CD4-positive, alpha-beta T cell treated with Interleukin-1 beta for 1 hour (primary cell): ENCODE measurements at regions not wholly inside any gene's neighbourhood (a gene's known extent, or its start where the extent isn't known, plus 50 kb on each side); places are given as distances from the start of the nearest gene placed in this dataset.
"Not testable (repeated sequence)": the region's sequence is repeated elsewhere in the genome, so short reads cannot be mapped to it uniquely, and the experiment has no call there.

Experiments used
- DNase-seq, 2 donors: peaks; one replicate each; pipeline ENCODE4 v3.0.0-alpha.2; 2020 to 2022

DNA sequence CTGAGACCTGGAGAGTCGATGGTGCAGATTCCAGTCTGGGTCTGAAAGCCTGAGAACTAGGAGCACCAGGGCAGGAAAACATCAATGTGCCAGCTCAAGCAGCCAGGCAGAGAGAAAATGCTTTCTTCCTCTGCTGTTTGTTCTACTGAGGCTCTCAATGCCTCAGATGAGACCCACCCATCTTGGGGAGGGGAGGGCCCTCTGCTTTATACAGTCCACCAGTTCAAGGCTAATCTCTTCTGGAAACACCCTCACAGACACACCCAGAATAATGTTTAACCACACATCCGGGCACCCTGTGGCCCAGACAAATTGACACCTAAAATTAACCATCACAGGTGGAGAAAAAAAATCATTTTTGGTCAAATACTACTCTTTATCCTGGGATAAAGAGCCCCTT, 89.3 kb upstream of the SLC22A23 start:
- DNase-seq = no peak

DNA sequence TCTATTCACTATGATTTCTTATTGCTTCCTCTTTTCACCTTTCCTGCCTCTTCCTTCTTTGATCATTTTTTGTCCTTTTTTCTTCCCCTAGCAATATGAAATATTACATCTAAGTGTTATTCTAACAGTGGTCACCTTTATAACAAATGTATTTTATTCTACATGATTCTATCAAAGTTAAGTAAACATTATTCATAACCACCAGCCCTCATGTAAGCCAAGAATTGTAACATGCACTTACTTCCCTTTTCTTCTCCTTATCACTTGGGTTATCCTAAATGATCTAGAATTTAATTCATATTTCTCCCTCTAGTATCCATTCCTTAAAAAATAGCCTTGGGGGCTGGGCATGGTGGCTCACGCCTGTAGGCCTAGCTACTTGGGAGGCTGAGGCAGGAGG, 88.3 kb upstream of the SLC22A23 start:
- DNase-seq = no peak

DNA sequence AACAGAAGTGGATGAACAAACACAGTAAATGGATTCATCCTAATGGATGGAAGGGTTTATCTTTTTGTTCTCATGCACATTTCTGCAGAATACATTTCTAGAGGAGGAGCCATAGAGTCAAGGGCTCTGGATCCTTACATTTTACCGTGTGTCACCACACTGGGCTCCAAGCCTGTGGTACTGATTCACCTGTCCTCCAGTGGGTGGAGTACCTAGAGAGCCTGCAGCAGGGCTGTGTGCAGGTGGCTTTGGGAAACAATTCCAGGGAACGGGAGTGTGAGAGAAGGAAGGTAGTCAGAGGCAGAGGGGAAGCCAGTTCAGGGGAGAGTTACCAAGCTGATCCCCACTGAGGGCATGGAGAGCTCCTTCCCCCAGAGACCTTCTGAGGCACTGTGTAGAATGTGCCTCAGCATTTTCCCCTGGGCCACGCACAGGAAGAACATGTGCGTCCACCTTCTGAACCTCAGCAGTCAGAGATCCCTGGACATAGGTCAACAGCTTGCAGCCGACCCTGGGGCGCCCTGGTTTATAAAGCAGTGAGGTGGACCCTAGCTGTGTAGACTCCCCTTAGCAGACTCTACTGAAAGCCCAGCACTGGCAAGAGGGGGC, 85.3 kb upstream of the SLC22A23 start:
- DNase-seq = no peak

DNA sequence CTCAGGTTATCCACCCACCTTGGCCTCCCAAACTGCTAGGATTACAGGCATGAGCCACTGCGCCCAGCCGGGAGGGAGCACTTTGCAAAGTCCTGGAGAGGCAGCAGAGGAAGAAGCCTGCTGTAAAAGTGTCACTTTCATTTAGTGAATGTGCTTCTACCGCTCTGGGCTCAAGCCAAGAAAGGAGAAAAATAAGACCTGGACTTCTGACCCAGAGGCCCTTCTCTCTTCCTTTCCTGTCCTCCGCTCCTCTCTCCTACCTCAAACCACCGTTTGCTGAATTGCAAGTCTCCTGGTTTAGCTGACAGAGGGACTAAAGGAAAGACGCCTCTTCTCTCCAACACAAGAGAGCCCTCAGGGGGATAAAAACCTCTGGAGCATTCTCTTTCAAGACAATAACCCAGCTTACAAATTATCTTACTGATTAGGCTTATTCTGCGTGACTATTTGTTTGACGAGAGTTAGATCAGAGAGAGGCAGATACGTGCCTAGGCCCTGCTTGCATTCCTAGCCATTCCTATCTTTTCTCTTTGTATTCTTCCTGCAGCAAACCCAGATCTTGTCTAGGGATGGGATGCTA, 84.2 kb upstream of the SLC22A23 start:
- no peak for DNase-seq

DNA sequence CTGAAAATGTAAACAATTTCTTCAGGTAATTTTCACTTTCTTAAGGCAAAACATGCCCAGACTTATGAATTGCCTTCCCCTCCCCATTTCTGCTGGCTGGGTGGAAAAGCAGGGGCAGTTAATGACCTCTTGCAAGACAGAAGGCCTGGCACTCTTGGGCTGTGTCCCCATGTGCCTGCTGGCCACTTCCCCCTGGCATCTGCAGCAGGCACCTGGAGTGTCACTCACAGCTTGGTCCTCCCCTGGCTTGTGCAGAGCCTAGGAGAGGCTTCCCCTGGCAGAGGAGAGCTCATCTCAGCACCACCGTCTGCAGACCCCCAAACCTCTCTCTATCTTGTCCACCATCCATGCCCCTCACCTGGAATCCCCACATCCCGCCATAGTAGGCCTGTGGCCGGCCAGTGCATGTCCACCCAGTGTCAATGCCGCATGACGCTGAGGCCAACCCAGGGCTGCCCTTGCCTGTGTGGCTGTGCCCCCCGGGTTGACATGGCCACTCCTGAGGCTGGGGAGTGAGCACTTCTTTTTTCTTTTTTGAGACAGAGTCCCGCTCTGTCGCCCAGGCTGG, 83.5 kb upstream of the SLC22A23 start:
- no peak for DNase-seq

DNA sequence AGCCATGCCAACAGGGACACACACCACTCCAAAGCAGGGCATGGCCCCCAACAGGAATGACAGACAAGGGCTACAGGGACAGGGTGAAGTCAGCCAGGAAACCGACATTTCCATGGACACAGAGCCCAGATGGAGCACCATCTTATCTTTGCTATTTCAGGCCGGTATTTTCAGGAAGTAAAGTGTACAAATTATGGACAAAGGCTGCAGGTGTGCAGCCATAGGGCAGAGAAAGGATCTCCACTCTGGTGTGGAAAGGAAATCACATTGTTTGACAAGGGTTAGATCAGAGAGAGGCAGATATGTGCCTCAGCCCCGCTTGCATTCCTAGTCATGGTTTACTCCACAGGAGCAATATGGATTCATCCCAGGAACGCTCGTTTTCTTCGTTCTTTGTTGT, 81.7 kb upstream of the SLC22A23 start:
- no peak for DNase-seq

DNA sequence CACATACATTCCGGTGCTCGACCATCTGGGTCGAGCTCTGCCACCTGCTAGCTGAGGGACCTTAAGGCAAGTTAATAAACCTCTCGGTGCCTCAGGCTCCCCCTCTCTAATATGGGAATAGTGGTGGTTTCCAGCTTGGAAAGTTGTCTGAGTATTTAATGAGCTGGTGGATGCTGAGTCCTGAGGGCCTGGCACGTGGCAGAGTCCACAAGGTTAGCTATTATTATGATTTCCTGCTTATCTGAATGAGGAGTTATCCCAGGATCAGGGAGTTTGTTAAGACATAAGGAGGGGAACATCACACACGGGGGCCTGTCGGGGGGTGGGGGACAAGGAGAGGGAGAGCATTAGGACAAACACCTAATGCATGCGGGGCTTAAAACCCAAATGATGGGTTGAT, 80.1 kb upstream of the SLC22A23 start:
- no peak for DNase-seq

DNA sequence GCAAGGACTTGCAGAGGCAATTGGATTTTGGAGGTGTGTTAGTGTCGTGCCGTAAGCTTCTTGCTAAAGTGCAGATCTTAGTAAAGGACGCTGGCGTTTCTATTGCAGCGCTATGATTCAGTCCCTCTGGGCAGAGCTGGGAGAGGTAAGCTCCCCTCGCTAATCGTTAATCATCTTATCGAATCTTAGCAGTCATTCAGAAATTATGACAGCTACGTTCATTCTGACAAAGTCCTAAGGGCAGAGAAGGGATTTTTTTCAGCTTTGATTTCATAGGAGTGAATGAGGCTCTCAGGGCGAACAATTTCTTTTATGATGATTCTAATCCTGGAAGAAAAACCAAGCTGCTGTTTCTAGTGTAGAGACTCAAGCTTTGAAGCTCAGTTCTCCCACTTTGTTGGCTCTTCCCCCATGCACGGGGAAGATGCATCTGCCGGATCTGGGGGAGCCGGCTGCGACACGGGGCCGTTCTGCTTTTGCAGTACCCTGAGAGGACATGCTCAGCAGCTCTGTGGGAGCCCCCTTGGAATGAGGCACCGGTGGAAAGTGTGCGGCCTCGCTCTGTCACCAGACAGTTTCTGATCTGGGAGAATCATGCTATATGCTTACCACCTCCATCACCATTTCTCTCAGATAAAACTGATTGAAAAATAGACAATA, 79.1 kb upstream of the SLC22A23 start:
- no peak for DNase-seq

DNA sequence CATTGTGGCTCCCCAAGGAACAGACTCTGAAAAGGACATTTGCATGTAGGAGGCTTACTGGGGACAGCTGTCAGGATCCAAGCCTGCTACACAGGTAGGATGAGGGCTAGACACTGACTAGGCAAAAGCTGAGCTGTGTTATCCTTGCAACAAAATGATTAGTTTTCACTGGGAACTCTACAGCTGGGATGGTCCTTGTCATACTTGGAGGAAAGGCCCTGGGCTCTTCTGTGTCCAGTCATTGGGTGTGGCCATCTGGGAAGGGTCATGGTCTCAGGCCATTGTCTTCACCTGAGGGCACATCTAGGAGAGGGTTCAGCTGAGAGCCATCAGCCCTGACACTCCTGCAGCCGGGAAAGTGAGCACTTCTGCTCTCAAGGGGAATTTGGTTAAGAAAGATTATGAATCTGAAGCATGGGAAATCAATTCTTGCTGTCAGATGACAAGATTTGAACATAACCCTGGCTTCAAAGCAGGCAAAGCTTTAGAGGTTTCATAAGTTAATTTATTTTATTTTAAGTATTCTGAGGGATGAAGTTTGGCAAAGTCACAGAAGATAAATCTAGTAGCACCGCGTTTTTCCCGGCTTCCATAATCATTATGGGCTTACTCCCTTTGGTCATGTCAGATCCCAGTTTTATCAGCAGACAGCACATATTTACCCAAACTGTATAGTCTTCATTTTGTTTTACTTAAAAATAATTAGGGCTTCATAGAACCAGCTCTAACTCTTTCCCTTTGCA, 78.4 kb upstream of the SLC22A23 start:
- no peak for DNase-seq

DNA sequence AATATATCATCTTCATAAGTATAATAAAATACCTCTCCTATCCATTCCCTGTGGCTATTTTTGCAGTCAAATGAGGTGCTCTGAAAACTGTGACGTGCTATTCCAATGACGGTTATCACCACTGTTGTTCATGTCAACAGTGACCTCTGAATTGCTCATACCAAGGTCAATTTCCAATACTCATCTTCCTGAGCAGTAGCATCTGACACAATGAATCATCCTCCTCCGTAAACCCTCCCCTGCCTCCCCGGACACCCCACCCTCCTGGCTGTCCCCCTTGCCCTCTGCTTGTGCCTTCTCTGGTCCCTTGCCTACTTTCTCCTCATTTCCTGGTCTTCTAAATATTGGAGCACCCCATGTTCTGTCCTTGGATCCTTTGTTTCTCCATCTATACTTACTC, 77.7 kb upstream of the SLC22A23 start:
- no peak for DNase-seq

DNA sequence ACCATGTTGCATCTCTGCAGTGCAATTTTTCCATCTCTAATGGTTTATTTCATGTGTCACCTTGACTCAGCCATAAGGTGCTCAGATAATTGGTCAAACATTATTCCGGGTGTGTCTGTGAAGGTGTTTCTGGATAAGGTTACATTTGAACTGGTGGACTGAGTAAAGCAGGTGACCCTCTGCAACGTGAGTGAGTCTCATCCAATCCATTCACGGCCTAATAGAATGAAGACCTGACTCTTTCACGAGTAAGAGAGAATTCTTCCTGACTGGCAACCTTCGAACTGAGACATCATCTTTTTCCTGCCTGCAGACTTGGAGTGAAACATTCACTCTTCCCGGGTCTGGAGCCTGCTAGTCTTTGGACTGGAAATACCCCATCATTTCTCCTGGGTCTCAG, 77.1 kb upstream of the SLC22A23 start:
- DNase-seq = no peak

DNA sequence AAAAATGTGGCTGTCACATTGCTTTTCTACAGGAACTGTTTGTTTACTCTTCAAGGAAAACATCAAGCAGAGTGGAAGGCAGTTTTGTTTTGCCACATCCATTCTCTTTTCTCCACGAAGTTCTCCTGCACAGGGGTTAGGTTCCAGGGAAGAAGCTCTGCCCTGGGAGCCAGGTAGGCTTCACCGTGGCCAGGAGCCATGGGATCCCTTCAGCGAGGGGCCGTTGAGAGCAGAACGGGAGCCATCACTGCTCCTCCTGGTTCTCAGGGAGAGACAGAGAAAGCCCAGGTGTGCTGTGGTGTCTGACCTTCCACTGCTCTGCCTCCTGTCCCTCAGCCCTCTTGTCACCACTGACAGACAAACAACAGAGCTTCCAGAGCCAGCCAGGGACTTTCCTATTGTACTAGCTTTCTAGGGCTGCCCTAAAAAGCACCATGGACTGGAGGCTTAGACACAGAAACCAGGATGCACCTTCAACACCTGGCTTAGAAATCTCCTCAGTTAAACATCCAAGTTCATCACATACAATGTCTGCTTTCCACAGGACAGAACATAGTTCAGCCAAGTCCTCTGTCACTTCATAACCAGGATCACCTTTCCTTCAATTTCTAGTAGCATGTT, 75.6 kb upstream of the SLC22A23 start:
- no peak for DNase-seq

DNA sequence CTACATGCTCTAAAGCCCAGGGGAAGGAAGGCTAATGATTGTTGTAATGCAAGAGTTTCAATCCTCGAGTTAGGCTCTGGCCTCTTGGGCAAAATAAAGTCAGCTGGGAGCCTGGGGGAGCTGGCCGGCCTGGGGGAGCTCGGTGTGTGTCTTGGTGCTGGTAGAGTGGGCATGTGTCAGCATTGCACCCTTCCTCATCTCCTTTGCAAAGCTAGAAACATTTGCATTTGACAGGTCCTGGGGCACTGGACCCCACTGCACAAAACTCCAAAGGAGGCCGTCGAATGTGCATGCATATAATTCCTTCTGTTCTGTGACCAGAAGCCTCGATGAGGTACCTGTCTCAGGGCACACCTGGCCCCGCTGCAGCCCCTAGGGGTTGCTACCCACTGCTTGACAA, 74.6 kb upstream of the SLC22A23 start:
- no peak for DNase-seq

DNA sequence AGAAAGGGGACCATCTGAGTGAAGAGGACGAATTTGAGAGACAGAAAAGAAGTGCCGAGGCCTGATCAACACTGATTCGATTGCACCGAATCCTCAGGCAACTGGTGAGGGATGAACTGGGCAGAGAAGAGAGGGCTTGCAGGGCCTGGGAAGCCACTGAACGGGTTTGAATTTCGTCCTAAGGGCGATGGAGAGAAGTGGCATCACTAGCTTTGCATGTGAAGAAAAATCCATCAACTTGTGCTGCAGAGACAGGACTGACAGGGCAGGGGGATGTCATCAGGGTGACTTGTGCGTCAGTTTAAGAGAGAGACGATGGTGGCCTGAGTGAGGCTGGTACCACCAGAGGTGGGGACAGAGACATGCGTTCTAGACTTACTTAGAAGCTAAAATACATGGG, 73.7 kb upstream of the SLC22A23 start:
- DNase-seq = no peak

DNA sequence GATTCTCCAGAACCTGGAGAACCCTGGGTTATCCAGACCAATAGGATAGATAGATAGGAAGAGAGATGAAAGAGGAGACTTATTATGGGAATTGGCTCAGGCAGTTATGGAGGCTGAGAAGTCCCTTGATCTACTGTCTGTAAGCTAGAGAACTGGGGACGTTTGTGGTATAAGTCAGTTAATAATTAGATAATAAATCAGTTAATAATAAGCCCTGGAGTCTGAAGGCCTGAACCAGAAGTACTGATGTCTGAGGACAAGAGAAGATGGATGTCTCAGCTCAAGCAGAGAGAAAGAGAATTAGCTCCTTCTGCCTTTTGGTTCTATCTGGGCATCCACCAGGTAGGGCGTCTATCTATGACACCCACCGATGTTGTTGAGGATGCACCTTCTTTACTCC, 72.9 kb upstream of the SLC22A23 start:
- DNase-seq = no peak

DNA sequence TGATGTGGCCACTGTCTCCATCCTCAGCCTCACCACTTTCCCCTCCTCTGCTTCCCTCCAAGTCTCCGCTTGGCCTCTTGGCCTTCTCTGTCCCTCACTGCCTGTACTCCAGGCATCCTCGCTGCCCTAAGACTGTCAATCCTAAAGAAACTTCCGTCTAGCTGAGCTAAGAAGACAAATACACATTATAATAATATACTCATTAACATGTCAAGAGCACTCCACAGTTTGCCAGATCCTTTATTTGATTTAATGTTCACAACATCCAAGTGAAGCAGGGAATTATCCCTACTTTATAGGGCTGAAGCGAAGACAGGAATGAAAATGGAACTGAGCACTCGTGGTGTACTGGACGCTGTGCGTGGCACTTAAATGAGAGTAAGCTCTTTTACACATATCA, 72.4 kb upstream of the SLC22A23 start:
- no peak for DNase-seq

DNA sequence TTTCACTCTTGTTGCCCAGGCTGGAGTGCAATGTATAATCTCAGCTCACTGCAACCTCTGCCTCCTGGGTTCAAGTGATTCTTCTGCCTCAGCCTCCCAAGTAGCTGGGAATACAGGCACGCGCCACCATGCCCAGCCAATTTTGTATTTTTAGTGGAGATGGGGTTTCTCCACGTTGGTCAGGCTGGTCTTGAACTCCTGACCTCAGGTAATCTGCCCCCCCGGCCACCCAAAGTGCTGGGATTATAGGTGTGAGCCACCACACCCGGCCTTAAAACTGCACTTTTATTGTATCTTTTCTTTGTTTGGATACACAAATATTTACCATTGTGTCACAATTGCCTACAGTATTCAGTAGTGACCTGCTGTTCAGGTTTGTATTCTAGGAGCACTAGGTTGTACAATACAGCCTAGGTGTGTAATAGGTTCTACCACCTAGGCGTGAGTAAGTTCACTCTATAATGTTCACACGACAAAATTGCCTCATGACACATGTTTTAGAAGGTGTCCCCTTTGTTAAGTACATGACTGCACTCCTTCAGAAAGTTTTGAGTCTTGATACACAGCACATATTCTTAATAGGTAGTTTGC, 71.3 kb upstream of the SLC22A23 start:
- not testable (repeated sequence) for DNase-seq

DNA sequence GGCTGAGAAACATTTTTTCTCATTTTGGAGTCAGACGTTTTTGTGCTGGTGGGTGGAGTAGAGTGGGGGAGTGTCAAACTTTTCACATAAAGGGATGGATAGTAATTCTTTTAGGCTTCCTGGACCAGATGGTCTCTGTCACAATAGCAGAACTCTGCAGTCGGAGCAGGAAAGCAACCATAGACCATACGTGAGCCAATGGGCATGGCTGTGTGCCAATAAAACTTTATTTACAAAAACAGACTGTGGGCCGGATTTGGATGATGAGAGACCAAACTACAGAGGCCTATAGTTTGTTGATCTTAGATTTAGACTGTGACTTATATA, 70.8 kb upstream of the SLC22A23 start:
- no peak for DNase-seq

DNA sequence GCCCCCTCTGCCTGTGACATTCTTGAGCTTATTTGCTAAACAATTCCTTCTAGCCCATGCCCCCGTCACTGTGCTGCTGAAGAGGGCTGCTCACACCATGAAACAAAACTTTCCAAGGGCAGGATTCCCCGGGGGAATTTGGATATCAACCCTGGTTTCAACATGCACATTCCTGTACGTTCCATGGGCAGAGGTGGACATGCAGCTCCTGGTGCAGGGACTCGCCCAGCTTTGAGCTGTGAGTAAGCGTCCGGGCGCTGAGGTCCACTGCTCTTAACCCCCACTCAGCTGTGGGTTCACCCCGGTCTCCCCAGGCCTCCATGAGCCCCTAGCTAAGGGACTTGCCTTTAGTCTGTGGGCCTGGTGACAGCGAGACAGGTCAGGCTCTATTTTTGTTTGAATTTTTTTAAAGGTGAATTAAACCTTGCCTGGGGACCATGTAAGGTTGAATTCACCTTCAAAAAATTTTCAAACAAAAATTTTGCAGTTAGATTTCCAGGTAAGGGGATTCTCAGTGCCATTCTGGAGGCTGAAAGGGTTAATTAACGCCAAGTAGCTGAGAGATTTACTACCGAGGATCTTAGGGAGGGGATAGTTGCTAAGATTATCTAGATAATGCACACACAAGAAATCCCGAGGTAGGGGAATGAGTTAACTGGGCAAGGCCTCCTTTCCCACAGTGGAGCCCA, 70.3 kb upstream of the SLC22A23 start:
- no peak for DNase-seq

DNA sequence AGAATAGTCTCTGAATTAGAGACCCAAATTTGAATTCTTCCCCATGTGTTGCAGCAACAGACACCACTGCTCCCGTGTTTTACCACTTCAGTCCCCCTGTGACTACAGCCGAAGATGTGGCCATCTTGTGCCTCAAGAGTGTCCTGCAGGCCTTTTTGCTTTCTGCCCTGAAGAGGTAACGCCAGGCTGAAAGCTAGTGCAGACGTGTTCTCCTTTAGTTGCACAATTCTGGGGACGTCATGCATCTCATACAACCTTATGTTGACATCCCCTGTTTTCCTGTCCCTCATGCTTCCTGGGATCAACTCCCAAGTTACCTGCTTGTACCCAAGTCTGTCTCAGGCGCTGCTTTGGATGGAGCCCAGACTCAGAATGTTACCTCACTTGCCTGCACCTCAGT, 69.1 kb upstream of the SLC22A23 start:
- DNase-seq = no peak

DNA sequence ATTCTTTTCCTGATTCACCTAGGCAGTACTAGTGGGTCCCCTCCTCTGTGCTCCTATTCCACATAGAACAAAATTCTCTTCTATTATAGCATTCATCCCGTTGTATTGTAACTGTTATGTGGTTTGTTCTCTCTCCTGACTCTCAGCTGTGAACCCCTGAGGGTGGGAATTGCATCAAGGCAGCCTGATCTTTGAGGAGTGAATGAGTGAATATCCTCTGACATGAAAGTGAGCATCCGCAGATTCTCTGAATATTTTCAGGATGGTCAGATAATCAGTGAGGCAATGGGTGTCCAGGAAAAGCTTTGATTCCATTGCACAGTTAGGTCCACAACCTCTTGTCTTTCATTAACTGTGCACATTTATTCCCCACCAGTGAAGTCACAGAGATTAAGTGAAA, 67.6 kb upstream of the SLC22A23 start:
- DNase-seq = no peak

DNA sequence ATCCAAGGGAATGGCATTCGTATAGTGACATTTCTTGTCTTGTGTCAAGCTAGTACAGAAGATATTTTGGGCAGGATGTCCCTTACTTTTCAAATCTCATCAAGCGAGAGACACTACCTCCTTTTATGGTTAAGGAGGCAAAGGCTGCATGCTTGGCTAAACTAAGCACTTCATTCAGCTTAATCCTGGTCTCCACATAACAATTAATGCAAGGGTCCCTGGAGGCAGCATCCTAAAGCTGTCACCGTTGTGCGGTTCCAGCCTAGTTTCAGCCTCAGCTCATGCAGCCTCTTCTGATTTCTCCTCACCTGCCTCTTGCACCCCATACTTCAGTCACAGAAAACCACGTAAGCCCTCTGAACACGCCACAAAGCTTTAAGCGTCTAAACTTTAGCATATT, 67.1 kb upstream of the SLC22A23 start:
- DNase-seq = no peak
